GM12878 (cell line): ENCODE measurements at regions not wholly inside any gene's neighbourhood (a gene's known extent, or its start where the extent isn't known, plus 50 kb on each side); places are given as distances from the start of the nearest gene placed in this dataset.

Source experiments
- DPF2 ChIP-seq: fragments of 450-650 bp; IDR thresholded peaks from 2 replicates; pipeline ENCODE4 v1.6.1; 2017; ENCODE audit warnings: mild to moderate bottlenecking
- EP300 ChIP-seq, 2 experiments: fragments of 150-350 bp in 1 of 2; IDR thresholded peaks; 2 replicates each; pipeline ENCODE4 v1.6.1; 2011 to 2012; ENCODE audit warnings: low read depth in 2 of 2, low read length in 2 of 2, borderline replicate concordance in 1 of 2, improper control_type of control experiment in 1 of 2, inconsistent platforms in 1 of 2; ENCODE audit not compliant: control insufficient read depth in 1 of 2
- PML ChIP-seq: IDR thresholded peaks from 2 replicates; pipeline ENCODE4 v1.6.1; 2012; ENCODE audit warnings: low read length, inconsistent platforms
- POLR2A ChIP-seq: IDR thresholded peaks from 2 replicates; pipeline ENCODE4 v1.6.1; 2011; ENCODE audit warnings: low read depth, mild to moderate bottlenecking, low read length
- STAT3 ChIP-seq: IDR thresholded peaks from 2 replicates; pipeline ENCODE4 v1.6.1; 2011; ENCODE audit warnings: low read depth, low read length, improper control_type of control experiment
- TF ChIP-seq, protein P1 (sequence below): IDR thresholded peaks from 2 replicates; pipeline ENCODE4 v1.6.1; 2012; ENCODE audit warnings: low read depth, low read length, improper control_type of control experiment
- TF ChIP-seq, protein P2 (sequence below): fragments of 450-650 bp; IDR thresholded peaks from 2 replicates; pipeline ENCODE4 v1.6.1; 2017; ENCODE audit warnings: mild to moderate bottlenecking, moderate library complexity
- TF ChIP-seq, protein P3 (sequence below): IDR thresholded peaks from 2 replicates; pipeline ENCODE4 v1.6.1; 2011; ENCODE audit warnings: mild to moderate bottlenecking, low read depth, low read length, moderate library complexity; ENCODE audit not compliant: insufficient replicate concordance

DNA sequence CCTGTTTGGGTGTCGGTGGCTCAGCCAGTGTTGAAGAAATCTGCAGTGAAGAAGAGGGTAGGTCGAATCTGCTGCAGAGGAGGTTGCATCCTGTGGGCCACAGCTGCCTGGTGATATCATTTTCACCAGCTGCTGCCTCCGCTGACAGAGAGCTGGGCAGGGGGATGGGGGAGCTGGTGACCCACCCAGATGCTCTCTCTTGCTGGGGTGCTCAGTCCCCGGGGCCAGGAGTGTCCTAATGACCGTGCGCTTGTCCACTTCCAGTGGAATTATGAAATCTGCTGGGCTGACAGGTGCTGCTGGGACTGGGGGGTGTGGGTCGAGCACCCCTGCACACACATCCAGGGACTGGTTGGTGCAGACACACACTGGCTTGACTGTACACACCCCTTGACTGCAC is 83.2 kb upstream of the IRX4 start (continued):
- TF ChIP-seq, protein P1, sequence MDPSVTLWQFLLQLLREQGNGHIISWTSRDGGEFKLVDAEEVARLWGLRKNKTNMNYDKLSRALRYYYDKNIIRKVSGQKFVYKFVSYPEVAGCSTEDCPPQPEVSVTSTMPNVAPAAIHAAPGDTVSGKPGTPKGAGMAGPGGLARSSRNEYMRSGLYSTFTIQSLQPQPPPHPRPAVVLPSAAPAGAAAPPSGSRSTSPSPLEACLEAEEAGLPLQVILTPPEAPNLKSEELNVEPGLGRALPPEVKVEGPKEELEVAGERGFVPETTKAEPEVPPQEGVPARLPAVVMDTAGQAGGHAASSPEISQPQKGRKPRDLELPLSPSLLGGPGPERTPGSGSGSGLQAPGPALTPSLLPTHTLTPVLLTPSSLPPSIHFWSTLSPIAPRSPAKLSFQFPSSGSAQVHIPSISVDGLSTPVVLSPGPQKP: no peak
- TF ChIP-seq PML (no peak), STAT3 (no peak), POLR2A (no peak), DPF2 (no peak), EP300 (IDR thresholded peaks at IDR 0.05; ENCODE audit: borderline replicate concordance in 1 of 2, control insufficient read depth in 1 of 2, low read depth in 2 of 2, low read length in 2 of 2) (no peak)
- TF ChIP-seq, protein P2, sequence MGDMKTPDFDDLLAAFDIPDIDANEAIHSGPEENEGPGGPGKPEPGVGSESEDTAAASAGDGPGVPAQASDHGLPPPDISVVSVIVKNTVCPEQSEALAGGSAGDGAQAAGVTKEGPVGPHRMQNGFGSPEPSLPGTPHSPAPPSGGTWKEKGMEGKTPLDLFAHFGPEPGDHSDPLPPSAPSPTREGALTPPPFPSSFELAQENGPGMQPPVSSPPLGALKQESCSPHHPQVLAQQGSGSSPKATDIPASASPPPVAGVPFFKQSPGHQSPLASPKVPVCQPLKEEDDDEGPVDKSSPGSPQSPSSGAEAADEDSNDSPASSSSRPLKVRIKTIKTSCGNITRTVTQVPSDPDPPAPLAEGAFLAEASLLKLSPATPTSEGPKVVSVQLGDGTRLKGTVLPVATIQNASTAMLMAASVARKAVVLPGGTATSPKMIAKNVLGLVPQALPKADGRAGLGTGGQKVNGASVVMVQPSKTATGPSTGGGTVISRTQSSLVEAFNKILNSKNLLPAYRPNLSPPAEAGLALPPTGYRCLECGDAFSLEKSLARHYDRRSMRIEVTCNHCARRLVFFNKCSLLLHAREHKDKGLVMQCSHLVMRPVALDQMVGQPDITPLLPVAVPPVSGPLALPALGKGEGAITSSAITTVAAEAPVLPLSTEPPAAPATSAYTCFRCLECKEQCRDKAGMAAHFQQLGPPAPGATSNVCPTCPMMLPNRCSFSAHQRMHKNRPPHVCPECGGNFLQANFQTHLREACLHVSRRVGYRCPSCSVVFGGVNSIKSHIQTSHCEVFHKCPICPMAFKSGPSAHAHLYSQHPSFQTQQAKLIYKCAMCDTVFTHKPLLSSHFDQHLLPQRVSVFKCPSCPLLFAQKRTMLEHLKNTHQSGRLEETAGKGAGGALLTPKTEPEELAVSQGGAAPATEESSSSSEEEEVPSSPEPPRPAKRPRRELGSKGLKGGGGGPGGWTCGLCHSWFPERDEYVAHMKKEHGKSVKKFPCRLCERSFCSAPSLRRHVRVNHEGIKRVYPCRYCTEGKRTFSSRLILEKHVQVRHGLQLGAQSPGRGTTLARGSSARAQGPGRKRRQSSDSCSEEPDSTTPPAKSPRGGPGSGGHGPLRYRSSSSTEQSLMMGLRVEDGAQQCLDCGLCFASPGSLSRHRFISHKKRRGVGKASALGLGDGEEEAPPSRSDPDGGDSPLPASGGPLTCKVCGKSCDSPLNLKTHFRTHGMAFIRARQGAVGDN: no peak
- TF ChIP-seq, protein P3, sequence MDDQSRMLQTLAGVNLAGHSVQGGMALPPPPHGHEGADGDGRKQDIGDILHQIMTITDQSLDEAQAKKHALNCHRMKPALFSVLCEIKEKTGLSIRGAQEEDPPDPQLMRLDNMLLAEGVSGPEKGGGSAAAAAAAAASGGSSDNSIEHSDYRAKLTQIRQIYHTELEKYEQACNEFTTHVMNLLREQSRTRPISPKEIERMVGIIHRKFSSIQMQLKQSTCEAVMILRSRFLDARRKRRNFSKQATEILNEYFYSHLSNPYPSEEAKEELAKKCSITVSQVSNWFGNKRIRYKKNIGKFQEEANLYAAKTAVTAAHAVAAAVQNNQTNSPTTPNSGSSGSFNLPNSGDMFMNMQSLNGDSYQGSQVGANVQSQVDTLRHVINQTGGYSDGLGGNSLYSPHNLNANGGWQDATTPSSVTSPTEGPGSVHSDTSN: no peak
